ENCODE measurements at regions not wholly inside any gene's neighbourhood (a gene's known extent, or its start where the extent isn't known, plus 50 kb on each side); places are given as distances from the start of the nearest gene placed in this dataset.

DNA sequence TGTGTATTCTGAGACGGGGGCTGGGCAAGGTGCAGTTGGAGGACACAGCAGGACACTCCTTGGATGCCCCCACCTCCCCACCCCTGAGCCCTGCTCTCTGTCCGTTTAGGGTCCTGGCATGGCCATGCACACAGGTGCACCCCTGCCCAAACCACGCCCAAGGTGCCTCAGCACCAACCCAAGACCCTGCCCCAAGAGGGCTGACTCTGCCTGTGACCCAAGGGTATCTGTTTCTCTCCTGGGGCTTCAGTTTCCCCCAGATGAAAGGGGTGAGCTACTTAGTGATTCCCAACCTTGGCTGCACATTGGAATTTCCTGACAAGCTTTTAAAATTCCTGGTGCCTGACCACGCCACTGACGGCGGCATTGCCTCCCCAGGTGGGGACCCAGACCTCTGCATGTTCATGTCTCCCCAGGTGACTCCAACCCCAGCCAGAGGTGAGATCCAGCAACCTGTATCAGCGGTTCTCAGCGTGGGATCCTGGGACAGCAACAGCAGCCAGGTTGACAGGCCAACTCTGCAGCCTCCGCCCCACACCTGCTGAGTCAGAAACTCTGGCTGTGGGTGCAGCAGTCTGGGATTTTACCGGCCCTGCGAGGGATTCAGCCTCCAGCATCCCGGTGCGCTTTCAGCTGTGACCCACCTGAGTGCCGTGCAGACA lies 483.4 kb downstream of the NPHP4 start:
- no peaks in the 10 kb centered on the region for H3K36me3 Mint-ChIP-seq
- H3K4me3 Mint-ChIP-seq: no peak overlapping the region
- no peaks in the 10 kb centered on the region for H3K27me3 Mint-ChIP-seq
- H3K27ac Mint-ChIP-seq: no peak overlapping the region
- no peaks in the 10 kb centered on the region for H3K4me1 Mint-ChIP-seq
- no peaks in the 10 kb centered on the region for H3K9me3 Mint-ChIP-seq
- no peak for ATAC-seq (ENCODE audit: low read depth)
- no peak for DNase-seq
- POLR2A ChIA-PET: no interaction called here

- no peak overlapping the region for H3K27ac Mint-ChIP-seq
- H3K36me3 Mint-ChIP-seq: no peaks in the 10 kb centered on the region
- no peaks in the 10 kb centered on the region for H3K9me3 Mint-ChIP-seq
- no peaks in the 10 kb centered on the region for H3K4me1 Mint-ChIP-seq
- no peaks in the 10 kb centered on the region for H3K27me3 Mint-ChIP-seq
- POLR2A ChIA-PET: no interaction called here
- DNase-seq (no peak), ATAC-seq (ENCODE audit: low read depth) (no peak)
- no peak overlapping the region for H3K4me3 Mint-ChIP-seq
These were observed 484.9 kb downstream of the NPHP4 start for GRCh38 chr1:5507340-5507739.

DNA sequence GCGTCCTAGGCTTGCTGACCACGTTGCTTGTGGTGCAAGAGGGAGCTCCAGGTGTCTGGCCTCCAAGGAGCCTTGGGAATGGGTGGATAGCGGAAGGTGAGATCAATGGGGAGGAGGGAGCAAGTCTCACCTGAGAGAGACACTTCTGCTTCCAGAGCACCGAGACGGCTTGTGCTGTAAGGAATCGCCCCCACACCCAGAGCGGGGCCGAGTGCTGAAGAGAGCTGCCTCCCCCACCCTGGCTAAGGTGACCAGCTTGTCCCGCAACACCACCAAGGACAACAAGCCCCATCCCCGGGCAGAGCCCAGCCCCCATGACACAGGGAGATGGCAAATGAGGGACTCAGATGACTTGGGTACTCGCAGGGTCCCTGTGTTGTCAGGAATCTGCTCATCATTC lies 485.6 kb downstream of the NPHP4 start:
- DNase-seq (no peak), ATAC-seq (ENCODE audit: low read depth) (no peak)
- no peaks in the 10 kb centered on the region for H3K36me3 Mint-ChIP-seq
- H3K9me3 Mint-ChIP-seq: no peaks in the 10 kb centered on the region
- no peaks in the 10 kb centered on the region for H3K4me1 Mint-ChIP-seq
- no peaks in the 10 kb centered on the region for H3K27me3 Mint-ChIP-seq
- no peak overlapping the region for H3K4me3 Mint-ChIP-seq
- no peak overlapping the region for H3K27ac Mint-ChIP-seq
- POLR2A ChIA-PET: no interaction called here

DNA sequence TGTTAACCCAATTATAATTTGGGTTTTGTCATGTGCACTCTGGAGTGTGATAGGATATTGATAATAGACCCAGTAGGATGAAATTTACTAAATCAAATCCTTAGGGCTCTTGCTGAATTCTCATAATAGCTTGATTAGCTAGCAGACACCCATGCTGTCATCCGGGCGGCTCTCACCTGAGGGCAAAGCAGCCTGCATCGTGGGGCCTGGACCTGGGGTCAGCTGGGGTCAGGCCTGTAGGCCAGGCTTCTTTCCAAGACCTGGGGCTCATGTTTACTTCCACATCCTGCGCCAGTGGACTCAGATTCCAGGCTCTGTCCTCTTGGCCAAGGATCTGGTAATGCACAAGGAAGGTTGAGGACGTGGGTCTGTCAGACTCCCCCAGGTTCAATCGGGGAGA lies 486.3 kb downstream of the NPHP4 start:
- no peak for DNase-seq

DNA sequence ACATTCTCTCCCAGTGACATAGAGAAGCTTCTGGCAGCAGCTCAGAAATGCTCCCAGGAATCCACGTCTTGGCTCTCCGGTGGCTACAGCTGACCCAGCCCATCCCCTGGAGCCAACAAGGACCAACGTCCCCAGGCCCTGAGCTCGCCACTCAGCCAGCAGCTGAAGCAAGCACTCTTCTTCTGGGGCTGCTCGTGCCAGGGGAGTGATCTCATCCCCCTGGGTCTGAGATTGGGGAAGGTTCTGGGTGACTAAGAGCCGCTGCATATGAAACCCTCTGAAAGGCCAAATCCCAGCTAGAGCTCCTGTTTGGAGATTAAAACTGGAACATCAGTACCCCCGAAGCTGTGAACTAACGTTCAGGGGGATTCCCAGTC lies 487.9 kb downstream of the NPHP4 start:
- ATAC-seq (ENCODE audit: low read depth) (no peak), DNase-seq (no peak)
- POLR2A ChIA-PET: no interaction called here
- no peaks in the 10 kb centered on the region for H3K36me3 Mint-ChIP-seq
- no peak overlapping the region for H3K4me3 Mint-ChIP-seq
- H3K27ac Mint-ChIP-seq: no peak overlapping the region
- H3K27me3 Mint-ChIP-seq: no peaks in the 10 kb centered on the region
- H3K4me1 Mint-ChIP-seq: no peaks in the 10 kb centered on the region
- H3K9me3 Mint-ChIP-seq: no peaks in the 10 kb centered on the region

More for the DNA sequence above, 486.3 kb downstream of the NPHP4 start:
- no peaks in the 10 kb centered on the region for H3K4me1 Mint-ChIP-seq
- no peaks in the 10 kb centered on the region for H3K27me3 Mint-ChIP-seq
- POLR2A ChIA-PET: no interaction called here
- H3K4me3 Mint-ChIP-seq: no peak overlapping the region
- no peak overlapping the region for H3K27ac Mint-ChIP-seq
- ATAC-seq (ENCODE audit: low read depth): no peak
- no peaks in the 10 kb centered on the region for H3K9me3 Mint-ChIP-seq
- H3K36me3 Mint-ChIP-seq: no peaks in the 10 kb centered on the region

- POLR2A ChIA-PET: no interaction called here
- Mint-ChIP-seq H3K36me3 (no peaks in the 10 kb centered on the region), H3K9me3 (no peaks in the 10 kb centered on the region), H3K4me3 (no peak overlapping the region), H3K27me3 (no peaks in the 10 kb centered on the region), H3K4me1 (no peaks in the 10 kb centered on the region), H3K27ac (no peak overlapping the region)
- no peak for DNase-seq
- ATAC-seq (ENCODE audit: low read depth): no peak
These were observed 488.5 kb downstream of the NPHP4 start for GRCh38 chr1:5503556-5504363.

DNA sequence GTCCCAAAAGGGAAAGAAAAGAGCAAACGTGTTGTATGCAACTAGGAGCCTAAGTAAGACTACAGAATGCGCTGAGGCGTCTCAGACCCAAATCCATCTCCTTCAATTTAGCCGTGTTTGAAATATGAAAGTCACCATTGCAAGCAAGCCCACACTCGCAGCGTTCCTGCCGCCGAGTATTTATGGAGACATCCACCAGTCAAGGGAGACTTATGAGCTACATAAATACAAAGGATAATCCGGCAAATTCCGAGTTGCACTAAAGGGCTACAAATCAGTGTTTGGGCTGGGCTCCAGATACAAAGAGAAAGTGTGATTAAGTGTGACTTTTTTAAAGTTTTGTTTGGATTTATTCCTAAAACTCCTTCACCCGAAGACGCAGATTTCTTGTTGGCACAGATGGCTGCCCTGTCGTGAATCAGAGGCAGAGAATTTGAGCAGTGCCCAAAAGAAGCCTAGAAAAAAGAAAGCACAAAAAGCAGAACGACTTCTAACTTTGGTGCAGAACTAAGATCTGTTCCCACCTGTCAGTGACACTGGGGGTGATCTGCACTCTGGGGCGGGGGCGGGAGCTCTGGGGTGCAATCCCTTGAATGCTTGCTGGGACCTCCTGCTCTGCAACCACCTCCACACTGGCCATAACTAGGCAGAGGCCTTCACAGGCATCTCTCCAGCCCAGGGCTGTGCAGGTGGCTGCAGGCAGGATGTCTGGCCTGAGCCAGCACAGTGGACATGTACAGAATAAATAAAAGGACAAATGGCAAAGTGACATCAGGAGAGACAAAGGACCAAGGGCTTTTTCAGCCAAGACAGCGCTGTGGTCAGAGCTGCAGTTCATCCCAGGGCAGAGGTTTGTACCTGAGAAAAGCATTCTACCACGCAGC lies 489.7 kb downstream of the NPHP4 start:
- no peaks in the 10 kb centered on the region for H3K4me1 Mint-ChIP-seq
- no peak for ATAC-seq (ENCODE audit: low read depth)
- no peaks in the 10 kb centered on the region for H3K36me3 Mint-ChIP-seq
- no peak for DNase-seq
- no peak overlapping the region for H3K27ac Mint-ChIP-seq
- no peaks in the 10 kb centered on the region for H3K9me3 Mint-ChIP-seq
- H3K4me3 Mint-ChIP-seq: no peak overlapping the region
- no peaks in the 10 kb centered on the region for H3K27me3 Mint-ChIP-seq
- POLR2A ChIA-PET: no interaction called here

GRCh38 chr1:5501206-5501930 lies 490.9 kb downstream of the NPHP4 start:
- H3K4me1 Mint-ChIP-seq: no peaks in the 10 kb centered on the region
- no peak overlapping the region for H3K27ac Mint-ChIP-seq
- no peak overlapping the region for H3K4me3 Mint-ChIP-seq
- ATAC-seq (ENCODE audit: low read depth) (no peak), DNase-seq (no peak)
- no peaks in the 10 kb centered on the region for H3K27me3 Mint-ChIP-seq
- H3K9me3 Mint-ChIP-seq: no peaks in the 10 kb centered on the region
- POLR2A ChIA-PET: no interaction called here
- H3K36me3 Mint-ChIP-seq: no peaks in the 10 kb centered on the region

DNA sequence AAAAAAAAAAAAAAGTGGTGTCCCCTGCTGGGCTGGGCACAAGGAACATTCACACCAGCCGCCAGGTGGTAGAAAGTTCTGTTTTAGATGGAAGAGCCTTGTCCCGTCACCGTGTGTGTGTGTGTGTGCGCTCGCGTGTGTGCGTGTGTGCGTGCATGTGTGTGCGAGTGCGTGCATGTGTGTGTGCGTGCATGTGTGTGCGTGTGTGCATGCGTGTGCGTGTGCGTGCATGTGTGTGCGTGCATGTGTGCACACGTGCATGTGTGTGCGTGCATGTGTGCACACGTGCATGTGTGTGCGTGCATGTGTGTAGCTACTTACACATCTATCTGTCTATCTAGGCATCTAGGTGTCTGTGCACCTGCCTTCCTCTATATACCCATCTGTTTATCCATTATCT lies 491.7 kb downstream of the NPHP4 start:
- H3K4me1 Mint-ChIP-seq: no peaks in the 10 kb centered on the region
- H3K27ac Mint-ChIP-seq: no peak overlapping the region
- ATAC-seq (ENCODE audit: low read depth): no peak
- no peaks in the 10 kb centered on the region for H3K27me3 Mint-ChIP-seq
- H3K36me3 Mint-ChIP-seq: no peaks in the 10 kb centered on the region
- POLR2A ChIA-PET: no interaction called here
- H3K4me3 Mint-ChIP-seq: no peak overlapping the region
- DNase-seq: no peak
- H3K9me3 Mint-ChIP-seq: no peaks in the 10 kb centered on the region

DNA sequence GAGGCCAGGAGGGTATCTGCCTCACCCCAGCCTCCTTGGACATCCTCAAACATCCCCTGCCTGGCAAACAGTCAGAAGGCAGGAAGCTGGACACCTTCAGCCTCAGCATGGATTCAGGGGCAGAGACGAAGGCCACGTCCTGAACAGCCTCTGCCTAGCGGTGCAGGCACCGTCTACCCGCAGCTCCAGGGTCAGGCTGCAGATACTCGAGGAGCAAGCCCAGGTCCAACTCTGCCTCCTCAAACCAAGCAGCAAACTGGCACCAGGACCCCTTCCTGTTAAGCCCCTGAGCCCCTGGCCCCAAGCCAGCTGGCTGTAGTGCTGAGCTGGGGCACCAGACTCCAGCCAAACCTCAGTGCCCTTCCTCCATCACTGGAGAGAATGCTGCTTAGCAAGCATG lies 494.7 kb downstream of the NPHP4 start:
- Mint-ChIP-seq H3K4me1 (no peaks in the 10 kb centered on the region), H3K36me3 (no peaks in the 10 kb centered on the region), H3K27me3 (no peaks in the 10 kb centered on the region), H3K27ac (no peak overlapping the region), H3K9me3 (no peaks in the 10 kb centered on the region), H3K4me3 (no peak overlapping the region)
- no peak for ATAC-seq (ENCODE audit: low read depth)
- POLR2A ChIA-PET: no interaction called here
- no peak for DNase-seq

- Mint-ChIP-seq H3K4me1 (no peaks in the 10 kb centered on the region), H3K27ac (no peak overlapping the region)
These were observed 496.4 kb downstream of the NPHP4 start for GRCh38 chr1:5495596-5496410.

DNA sequence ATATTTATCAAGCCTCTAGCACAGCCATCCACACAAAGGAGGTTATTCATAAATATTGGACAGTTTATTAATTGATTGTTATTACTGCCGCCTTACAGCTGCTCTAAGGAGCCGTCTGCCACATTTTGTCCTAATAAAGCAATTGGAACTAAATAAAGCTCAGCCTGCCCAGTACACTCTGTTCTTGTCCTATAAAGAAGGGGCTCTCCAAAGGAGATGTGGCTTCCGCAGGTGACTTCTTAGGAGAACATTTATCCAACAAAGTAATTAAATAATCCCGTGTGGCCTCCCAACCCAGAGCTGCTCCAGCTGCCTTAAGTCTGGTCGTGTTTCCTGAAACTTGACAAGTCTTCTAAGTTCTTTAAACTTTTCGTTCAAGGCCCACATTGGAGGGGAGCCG lies 497.7 kb downstream of the NPHP4 start:
- ATAC-seq (ENCODE audit: low read depth): no peak
- Mint-ChIP-seq H3K4me1 (no peaks in the 10 kb centered on the region), H3K9me3 (no peaks in the 10 kb centered on the region), H3K36me3 (no peaks in the 10 kb centered on the region), H3K27me3 (peaks cover 2% of the 10 kb centered on the region), H3K27ac (no peak overlapping the region), H3K4me3 (no peak overlapping the region)
- POLR2A ChIA-PET: no interaction called here
- no peak for DNase-seq

More at GRCh38 chr1:5495596-5496410, 496.4 kb downstream of the NPHP4 start:
- Mint-ChIP-seq H3K4me3 (no peak overlapping the region), H3K9me3 (no peaks in the 10 kb centered on the region), H3K36me3 (no peaks in the 10 kb centered on the region), H3K27me3 (peaks cover 2% of the 10 kb centered on the region)
- POLR2A ChIA-PET: no interaction called here
- DNase-seq (no peak), ATAC-seq (ENCODE audit: low read depth) (no peak)
